ENCODE measurements at regions not wholly inside any gene's neighbourhood (a gene's known extent, or its start where the extent isn't known, plus 50 kb on each side); places are given as distances from the start of the nearest gene placed in this dataset.

DNA sequence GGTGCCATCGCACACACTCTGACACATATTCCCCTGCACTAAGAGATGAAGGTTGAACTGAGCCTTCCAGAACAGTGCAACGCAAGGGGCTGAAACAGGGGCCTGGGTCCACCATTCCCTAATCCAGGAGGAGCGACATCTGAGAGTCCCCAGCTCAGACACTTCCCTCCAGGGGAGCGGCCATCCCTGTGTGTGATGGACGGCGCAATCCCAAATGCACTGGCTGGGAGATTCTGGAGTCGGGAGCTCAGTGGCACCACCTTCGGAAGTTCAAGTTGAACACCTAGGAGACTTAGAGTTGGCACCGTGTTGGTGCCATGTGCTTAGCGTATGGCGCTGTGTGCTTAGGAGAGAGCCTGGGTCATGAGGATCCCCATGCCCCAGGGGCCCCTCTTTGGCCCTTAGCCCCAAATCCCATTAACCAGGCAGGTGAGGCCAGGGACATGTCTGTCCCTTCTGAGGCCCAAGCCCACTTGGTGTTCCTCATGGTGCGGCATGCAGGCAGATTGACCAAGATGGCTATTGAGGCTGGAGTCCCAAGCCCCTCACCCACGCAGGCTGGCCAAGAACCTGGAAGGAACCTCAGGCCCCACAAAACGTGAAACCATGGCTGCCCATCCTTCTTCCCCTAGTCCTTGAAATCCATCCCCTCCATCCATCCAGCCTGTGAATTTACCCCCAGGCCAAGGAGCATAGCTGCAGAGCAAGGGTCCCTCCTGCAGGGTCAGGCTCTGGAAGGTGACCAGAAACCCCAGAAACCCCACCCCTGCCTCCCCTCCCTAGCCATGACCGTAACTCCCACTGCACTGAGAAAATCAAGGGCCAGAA is 114.1 kb upstream of the OTOS start:
- no peak overlapping the region for H3K27ac ChIP-seq

DNA sequence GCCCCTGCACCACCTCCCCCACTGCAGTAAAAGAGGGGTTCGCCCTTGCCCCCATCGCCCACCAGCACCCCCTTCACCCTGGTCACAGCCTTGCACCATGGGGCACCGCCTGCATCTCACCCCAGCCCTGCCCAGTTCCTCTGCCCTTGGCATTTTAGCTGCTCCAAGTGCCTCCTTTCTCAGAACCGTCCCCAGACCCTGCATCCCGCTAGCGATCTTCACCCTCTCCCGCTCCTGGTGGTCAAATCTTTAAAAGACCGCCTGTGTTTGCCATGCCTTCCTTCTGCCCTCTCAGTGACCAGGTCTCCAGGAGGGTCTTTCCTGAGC is 114.7 kb upstream of the OTOS start:
- peaks cover 10 to 18% (median 12%) of the 10 kb centered on the region in 4 donors for H3K4me1 ChIP-seq
- no peak for DNase-seq
- H3K9me3 ChIP-seq = no peaks in the 10 kb centered on the region
- intact Hi-C loops (cut with DNase I; ENCODE audit: low total_unique reads) = no loop called here
- no peak overlapping the region for H3K27ac ChIP-seq
- no peaks in the 10 kb centered on the region for H3K27me3 ChIP-seq
- no peak overlapping the region for H3K4me3 ChIP-seq
- WGBS, 2 donors (ENCODE audit: low coverage in 1 of 2) = 82% methylated on average over 8 of the region's 8 CpGs; no CpG with 5 or more reads in 1 of the 2 donors
- no peaks in the 10 kb centered on the region for H3K36me3 ChIP-seq
- in situ Hi-C loops (cut with MboI; ENCODE audit: low pct_ligation_motif_present in 1 of 4, low pct_unique_long_range_greater_than_20kb in 1 of 4, low sequenced_read_pairs in 3 of 4) = no loop called here
- TF ChIP-seq EP300 (IDR thresholded peaks at IDR 0.05; ENCODE audit: low read depth) (no peak), CTCF (IDR thresholded peaks at IDR 0.05) (no peak), POLR2A (IDR thresholded peaks at IDR 0.05) (no peak), POLR2AphosphoS5 (IDR thresholded peaks at IDR 0.05) (no peak)

More for the DNA sequence above, 114.1 kb upstream of the OTOS start:
- TF ChIP-seq POLR2AphosphoS5 (IDR thresholded peaks at IDR 0.05) (no peak), POLR2A (IDR thresholded peaks at IDR 0.05) (no peak), CTCF (IDR thresholded peaks at IDR 0.05) (no peak), EP300 (IDR thresholded peaks at IDR 0.05; ENCODE audit: low read depth) (no peak)
- intact Hi-C loops (cut with DNase I; ENCODE audit: low total_unique reads) = no loop called here
- DNase-seq = no peak
- H3K4me3 ChIP-seq = no peak overlapping the region
- no peaks in the 10 kb centered on the region for H3K27me3 ChIP-seq
- H3K9me3 ChIP-seq = no peaks in the 10 kb centered on the region
- in situ Hi-C loops (cut with MboI; ENCODE audit: low pct_ligation_motif_present in 1 of 4, low pct_unique_long_range_greater_than_20kb in 1 of 4, low sequenced_read_pairs in 3 of 4) = no loop called here
- no peaks in the 10 kb centered on the region for H3K36me3 ChIP-seq
- 89 to 91% methylated on average over 9 to 15 of the region's 15 CpGs for WGBS, 2 donors (ENCODE audit: low coverage in 1 of 2)
- H3K4me1 ChIP-seq = peaks cover 10 to 18% (median 12%) of the 10 kb centered on the region in 4 donors

DNA sequence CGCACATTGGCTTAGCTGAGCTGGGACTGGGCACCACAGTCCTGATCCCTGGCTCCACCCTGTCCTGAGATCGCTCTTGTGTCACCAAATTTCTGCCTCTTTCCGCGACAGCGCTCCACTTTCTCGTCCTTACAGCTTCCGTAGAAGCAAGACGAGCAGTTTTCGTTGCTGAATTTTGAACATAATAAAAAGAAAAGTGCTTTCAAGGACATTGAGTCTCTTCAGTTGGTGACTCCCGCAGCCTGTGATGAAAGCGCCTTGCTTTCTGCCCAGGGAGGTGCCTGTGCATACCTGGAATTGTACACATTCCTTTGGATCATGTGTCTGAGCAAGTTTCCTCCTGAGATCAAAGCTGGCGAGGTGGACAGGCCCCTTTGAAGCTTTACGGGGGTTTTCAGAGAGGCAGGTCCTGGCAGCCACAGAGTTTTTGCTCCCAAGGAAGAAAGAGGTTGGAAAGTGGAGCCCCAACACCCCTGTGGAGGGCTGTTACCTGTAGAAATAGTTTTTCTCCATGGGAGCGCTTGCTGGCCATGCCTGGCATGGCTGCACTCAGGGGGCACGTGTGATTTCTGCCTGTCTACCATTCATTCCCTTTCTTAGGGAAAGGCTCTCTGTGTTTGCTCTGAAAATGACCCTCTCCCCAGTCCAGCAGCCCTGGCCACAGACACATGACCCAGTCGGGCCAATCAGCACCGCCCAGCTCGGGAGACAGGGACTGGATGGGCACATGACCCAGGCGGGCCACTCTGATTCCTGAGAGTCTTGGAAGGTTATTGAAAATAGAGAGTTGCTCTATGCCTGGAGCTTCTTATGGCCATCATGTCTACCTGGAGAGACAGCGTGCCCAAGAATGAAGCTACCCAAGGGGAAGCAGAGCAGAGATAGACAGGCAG is 115.6 kb upstream of the OTOS start:
- in situ Hi-C loops (cut with MboI; ENCODE audit: low pct_ligation_motif_present in 1 of 4, low pct_unique_long_range_greater_than_20kb in 1 of 4, low sequenced_read_pairs in 3 of 4) = no loop called here
- DNase-seq = no peak
- no peak overlapping the region for H3K27ac ChIP-seq
- TF ChIP-seq CTCF (IDR thresholded peaks at IDR 0.05) (no peak), POLR2A (IDR thresholded peaks at IDR 0.05) (no peak), POLR2AphosphoS5 (IDR thresholded peaks at IDR 0.05) (no peak), EP300 (IDR thresholded peaks at IDR 0.05; ENCODE audit: low read depth) (no peak)
- WGBS, 2 donors (ENCODE audit: low coverage in 1 of 2) = 71% methylated on average over 20 of the region's 20 CpGs; no CpG with 5 or more reads in 1 of the 2 donors
- H3K27me3 ChIP-seq = no peaks in the 10 kb centered on the region
- H3K36me3 ChIP-seq = no peaks in the 10 kb centered on the region
- no peaks in the 10 kb centered on the region for H3K9me3 ChIP-seq
- peaks cover 2 to 9% (median 6%) of the 10 kb centered on the region in 4 donors for H3K4me1 ChIP-seq
- no peak overlapping the region for H3K4me3 ChIP-seq
- intact Hi-C loops (cut with DNase I; ENCODE audit: low total_unique reads) = no loop called here
